KMS-11 (cell line): ENCODE measurements at regions not wholly inside any gene's neighbourhood (a gene's known extent, or its start where the extent isn't known, plus 50 kb on each side); places are given as distances from the start of the nearest gene placed in this dataset.

Experiments used
- H2AFZ ChIP-seq: fragments of 200-600 bp; sonication (generic); 2 replicates; pipeline ENCODE4 v1.6.1; 2016; ENCODE audit warnings: antibody characterized with exemption, mixed run types, low read depth
- H3K27ac ChIP-seq: fragments of 200-600 bp; sonication (generic); 2 replicates; pipeline ENCODE4 v1.6.1; 2016; ENCODE audit warnings: mild to moderate bottlenecking, mixed run types
- H3K27me3 ChIP-seq: fragments of 200-600 bp; sonication (generic); 2 replicates; pipeline ENCODE4 v1.6.1; 2017; ENCODE audit warnings: mild to moderate bottlenecking, low read depth, mixed run types, moderate library complexity; ENCODE audit not compliant: insufficient read depth
- H3K36me3 ChIP-seq: fragments of 200-600 bp; sonication (generic); 2 replicates; pipeline ENCODE4 v1.6.1; 2017; ENCODE audit warnings: mild to moderate bottlenecking, mixed run types; ENCODE audit not compliant: insufficient read depth
- H3K4me1 ChIP-seq: fragments of 200-600 bp; sonication (generic); 2 replicates; pipeline ENCODE4 v1.6.1; 2016; ENCODE audit warnings: mild to moderate bottlenecking, low read depth, mixed run types; ENCODE audit not compliant: poor library complexity, severe bottlenecking
- H3K4me2 ChIP-seq: fragments of 200-600 bp; sonication (generic); 2 replicates; pipeline ENCODE4 v1.7.0; 2016; ENCODE audit warnings: mild to moderate bottlenecking, mixed run types
- H3K4me3 ChIP-seq: fragments of 200-600 bp; sonication (generic); IDR thresholded peaks from 2 replicates; pipeline ENCODE4 v1.6.1; 2017; ENCODE audit warnings: low read depth, low read length, mixed read lengths; ENCODE audit not compliant: insufficient read depth
- H3K79me2 ChIP-seq: fragments of 200-600 bp; sonication (generic); 2 replicates; pipeline ENCODE4 v1.6.1; 2016; ENCODE audit warnings: low read depth, mixed run types; ENCODE audit not compliant: insufficient read depth
- H3K9ac ChIP-seq: fragments of 200-600 bp; sonication (generic); 2 replicates; pipeline ENCODE4 v1.6.1; 2016; ENCODE audit warnings: mild to moderate bottlenecking, mixed run types
- H4K20me1 ChIP-seq: fragments of 200-600 bp; sonication (generic); 2 replicates; pipeline ENCODE4 v1.6.1; 2016; ENCODE audit warnings: mild to moderate bottlenecking, mixed run types; ENCODE audit not compliant: insufficient read depth
- TF ChIP-seq, protein P1 (sequence below): fragments of 200-600 bp; sonication (generic); conservative IDR thresholded peaks from 2 replicates; pipeline ENCODE4 v1.6.1; 2017; ENCODE audit warnings: low read depth, mild to moderate bottlenecking, antibody characterized with exemption, low read length, moderate library complexity, mixed read lengths

DNA sequence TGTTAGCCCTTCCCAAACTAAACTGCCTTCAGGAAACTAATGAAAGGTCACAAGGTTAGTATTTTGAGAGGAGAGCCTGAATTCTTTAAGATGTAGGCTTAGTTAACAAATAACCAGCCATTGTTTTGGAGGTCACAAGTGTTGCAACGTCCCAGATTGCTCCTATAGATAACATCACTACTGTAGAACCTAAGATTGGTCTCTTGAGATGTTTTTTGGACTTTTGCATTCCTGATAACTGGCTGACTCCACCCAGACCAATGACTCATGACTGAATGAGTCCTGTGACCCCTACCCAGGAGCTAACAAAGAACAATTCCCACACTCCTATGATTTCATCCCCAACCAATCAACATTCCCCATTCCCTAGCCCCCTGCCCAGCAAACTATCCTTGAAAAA lies 178.8 kb downstream of the SCP2D1 start:
- H3K9ac ChIP-seq, result no peak overlapping the region
- H3K4me1 ChIP-seq, result no peaks in the 10 kb centered on the region
- TF ChIP-seq, protein P1, sequence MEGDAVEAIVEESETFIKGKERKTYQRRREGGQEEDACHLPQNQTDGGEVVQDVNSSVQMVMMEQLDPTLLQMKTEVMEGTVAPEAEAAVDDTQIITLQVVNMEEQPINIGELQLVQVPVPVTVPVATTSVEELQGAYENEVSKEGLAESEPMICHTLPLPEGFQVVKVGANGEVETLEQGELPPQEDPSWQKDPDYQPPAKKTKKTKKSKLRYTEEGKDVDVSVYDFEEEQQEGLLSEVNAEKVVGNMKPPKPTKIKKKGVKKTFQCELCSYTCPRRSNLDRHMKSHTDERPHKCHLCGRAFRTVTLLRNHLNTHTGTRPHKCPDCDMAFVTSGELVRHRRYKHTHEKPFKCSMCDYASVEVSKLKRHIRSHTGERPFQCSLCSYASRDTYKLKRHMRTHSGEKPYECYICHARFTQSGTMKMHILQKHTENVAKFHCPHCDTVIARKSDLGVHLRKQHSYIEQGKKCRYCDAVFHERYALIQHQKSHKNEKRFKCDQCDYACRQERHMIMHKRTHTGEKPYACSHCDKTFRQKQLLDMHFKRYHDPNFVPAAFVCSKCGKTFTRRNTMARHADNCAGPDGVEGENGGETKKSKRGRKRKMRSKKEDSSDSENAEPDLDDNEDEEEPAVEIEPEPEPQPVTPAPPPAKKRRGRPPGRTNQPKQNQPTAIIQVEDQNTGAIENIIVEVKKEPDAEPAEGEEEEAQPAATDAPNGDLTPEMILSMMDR, result no peak
- no peak overlapping the region for H3K27ac ChIP-seq
- H2AFZ ChIP-seq, result no peak overlapping the region
- H3K4me3 ChIP-seq, result no peak overlapping the region
- no peaks in the 10 kb centered on the region for H3K36me3 ChIP-seq
- H3K27me3 ChIP-seq, result no peaks in the 10 kb centered on the region
- no peak overlapping the region for H3K4me2 ChIP-seq
- H4K20me1 ChIP-seq, result no peaks in the 10 kb centered on the region
- H3K79me2 ChIP-seq, result no peaks in the 10 kb centered on the region

DNA sequence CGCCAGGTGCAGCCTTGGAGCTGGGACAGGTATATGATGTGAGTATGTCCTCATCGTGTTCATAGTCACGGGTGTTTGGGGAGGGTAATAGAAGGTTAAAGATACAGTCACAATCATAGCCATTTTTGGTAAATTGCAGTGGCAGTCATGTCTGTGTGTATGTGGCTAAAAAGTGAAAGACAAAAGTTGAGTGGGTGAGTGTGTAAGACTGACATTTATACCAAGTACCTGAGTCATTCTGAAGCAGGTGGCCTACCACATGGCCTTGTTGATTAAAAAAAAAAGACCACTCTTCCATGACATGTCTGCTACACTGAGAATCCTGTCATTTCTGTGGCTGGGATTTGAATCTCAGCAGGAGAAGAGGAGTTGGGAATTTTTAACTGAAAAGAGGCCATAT lies 181.9 kb downstream of the SCP2D1 start:
- TF ChIP-seq, protein P1, result no peak
- Histone ChIP-seq H3K79me2 (no peaks in the 10 kb centered on the region), H3K4me1 (no peaks in the 10 kb centered on the region), H2AFZ (no peak overlapping the region), H3K27ac (no peak overlapping the region), H4K20me1 (no peaks in the 10 kb centered on the region), H3K27me3 (no peaks in the 10 kb centered on the region), H3K9ac (no peak overlapping the region), H3K36me3 (no peaks in the 10 kb centered on the region), H3K4me3 (no peak overlapping the region), H3K4me2 (no peak overlapping the region)

DNA sequence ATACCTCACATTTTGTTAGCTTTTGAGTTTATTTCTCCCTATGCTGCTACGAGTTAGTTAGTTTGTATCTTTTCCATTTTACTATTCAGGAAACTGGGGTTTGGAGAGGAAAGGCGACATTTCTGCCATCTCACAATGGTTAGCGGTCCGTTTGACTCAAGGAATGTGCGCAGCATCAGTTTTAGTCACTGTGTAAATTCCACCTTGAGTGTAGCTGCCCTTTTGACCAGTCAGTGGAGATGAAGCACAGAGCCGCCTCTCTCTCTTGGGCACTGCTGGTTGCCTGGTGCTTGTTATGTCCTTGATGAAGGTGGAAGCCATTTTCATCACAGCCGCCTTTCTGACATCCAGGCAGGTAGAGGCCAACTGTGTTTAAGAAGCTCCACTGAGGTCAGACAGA lies 185.5 kb downstream of the SCP2D1 start:
- H2AFZ ChIP-seq, result no peak overlapping the region

DNA sequence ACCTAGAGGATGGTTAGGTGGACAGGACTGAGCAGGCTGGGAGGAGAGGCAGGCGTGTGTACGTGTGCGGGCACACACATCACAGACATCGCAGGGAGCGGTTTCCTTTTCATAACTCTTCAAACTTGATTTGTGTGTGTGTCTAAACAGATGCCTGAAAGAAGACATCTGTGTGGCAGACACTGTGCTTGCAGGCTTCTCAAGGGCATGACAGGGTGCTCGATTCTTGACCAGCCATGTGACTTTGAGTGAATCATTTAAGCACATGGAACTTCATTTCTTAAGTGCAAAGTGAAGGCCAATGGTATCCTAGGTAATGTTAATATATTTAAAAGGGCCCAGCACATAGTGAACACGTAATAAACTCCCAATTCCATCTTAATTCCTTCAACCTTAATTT lies 186.5 kb downstream of the SCP2D1 start:
- H2AFZ ChIP-seq, result no peak overlapping the region
- no peak overlapping the region for H3K9ac ChIP-seq
- H3K27me3 ChIP-seq, result no peaks in the 10 kb centered on the region
- no peaks in the 10 kb centered on the region for H4K20me1 ChIP-seq
- TF ChIP-seq, protein P1, result no peak
- no peak overlapping the region for H3K4me3 ChIP-seq
- no peak overlapping the region for H3K27ac ChIP-seq
- no peaks in the 10 kb centered on the region for H3K79me2 ChIP-seq
- H3K4me1 ChIP-seq, result no peaks in the 10 kb centered on the region
- no peak overlapping the region for H3K4me2 ChIP-seq
- H3K36me3 ChIP-seq, result no peaks in the 10 kb centered on the region

More for the DNA sequence above, 185.5 kb downstream of the SCP2D1 start:
- Histone ChIP-seq H3K9ac (no peak overlapping the region), H4K20me1 (no peaks in the 10 kb centered on the region), H3K4me1 (no peaks in the 10 kb centered on the region), H3K36me3 (no peaks in the 10 kb centered on the region), H3K27ac (no peak overlapping the region), H3K27me3 (no peaks in the 10 kb centered on the region), H3K4me2 (no peak overlapping the region), H3K79me2 (no peaks in the 10 kb centered on the region), H3K4me3 (no peak overlapping the region)
- TF ChIP-seq, protein P1, result no peak
